Loucy (cell line): ENCODE measurements at regions not wholly inside any gene's neighbourhood (a gene's known extent, or its start where the extent isn't known, plus 50 kb on each side); places are given as distances from the start of the nearest gene placed in this dataset.

Experiments
- H2AFZ ChIP-seq: fragments of 200-600 bp; sonication (generic); 2 replicates; pipeline ENCODE4 v1.6.0; 2016; ENCODE audit warnings: antibody characterized with exemption, mild to moderate bottlenecking, low read length, moderate library complexity
- H3F3A ChIP-seq: fragments of 200-600 bp; 2 replicates; pipeline ENCODE4 v1.6.0; 2016; ENCODE audit warnings: antibody characterized with exemption, low read depth, mild to moderate bottlenecking
- H3K27me3 ChIP-seq: fragments of 200-600 bp; sonication (generic); 2 replicates; pipeline ENCODE4 v1.6.1; 2014; ENCODE audit warnings: low read length, mild to moderate bottlenecking; ENCODE audit not compliant: insufficient read depth, poor library complexity, severe bottlenecking
- H3K36me3 ChIP-seq: fragments of 200-600 bp; sonication (generic); 2 replicates; pipeline ENCODE4 v1.6.1; 2016; ENCODE audit warnings: low read length; ENCODE audit not compliant: insufficient read depth
- H3K4me1 ChIP-seq: fragments of 200-600 bp; sonication (generic); 2 replicates; pipeline ENCODE4 v1.5.1; 2014; ENCODE audit warnings: low read length, mild to moderate bottlenecking; ENCODE audit not compliant: insufficient read depth, poor library complexity, severe bottlenecking
- H3K4me2 ChIP-seq: fragments of 200-600 bp; sonication (generic); 2 replicates; pipeline ENCODE4 v1.6.0; 2014; ENCODE audit warnings: antibody characterized with exemption, low read length, low read depth, mild to moderate bottlenecking; ENCODE audit not compliant: poor library complexity, severe bottlenecking
- H3K4me3 ChIP-seq: fragments of 200-600 bp; sonication (generic); 2 replicates; pipeline ENCODE4 v1.5.1; 2014; ENCODE audit warnings: low read length, mild to moderate bottlenecking, mixed read lengths; ENCODE audit not compliant: poor library complexity, severe bottlenecking
- H3K79me2 ChIP-seq: fragments of 200-600 bp; sonication (generic); 2 replicates; pipeline ENCODE4 v1.6.1; 2014; ENCODE audit warnings: low read length; ENCODE audit not compliant: insufficient read depth
- H3K9ac ChIP-seq: fragments of 200-600 bp; sonication (generic); 2 replicates; pipeline ENCODE4 v1.6.0; 2014; ENCODE audit warnings: mild to moderate bottlenecking, low read depth, low read length, moderate library complexity; ENCODE audit not compliant: poor library complexity, severe bottlenecking
- H3K9me2 ChIP-seq: fragments of 200-600 bp; sonication (generic); replicated peaks from 2 replicates; pipeline ENCODE4 v1.6.1; 2016; ENCODE audit warnings: low read depth, low read length, mixed read lengths
- H3K9me3 ChIP-seq: fragments of 200-600 bp; sonication (generic); 2 replicates; pipeline ENCODE4 v1.6.1; 2014; ENCODE audit warnings: mild to moderate bottlenecking, antibody characterized with exemption, low read length, low read depth; ENCODE audit not compliant: insufficient read depth
- H4K20me1 ChIP-seq: fragments of 200-600 bp; sonication (generic); 2 replicates; pipeline ENCODE4 v1.6.0; 2014; ENCODE audit warnings: antibody characterized with exemption, low read length, mild to moderate bottlenecking; ENCODE audit not compliant: insufficient read depth, poor library complexity, severe bottlenecking
- EZH2phosphoT487 ChIP-seq: fragments of 200-600 bp; IDR thresholded peaks from 2 replicates; pipeline ENCODE4 v1.6.1; 2018; ENCODE audit warnings: antibody characterized with exemption, mild to moderate bottlenecking, moderate library complexity, borderline replicate concordance
- TF ChIP-seq, protein P1 (sequence below): fragments of 200-600 bp; sonication (generic); conservative IDR thresholded peaks from 2 replicates; pipeline ENCODE4 v1.5.1; 2014; ENCODE audit warnings: mild to moderate bottlenecking, antibody characterized with exemption, low read length

DNA sequence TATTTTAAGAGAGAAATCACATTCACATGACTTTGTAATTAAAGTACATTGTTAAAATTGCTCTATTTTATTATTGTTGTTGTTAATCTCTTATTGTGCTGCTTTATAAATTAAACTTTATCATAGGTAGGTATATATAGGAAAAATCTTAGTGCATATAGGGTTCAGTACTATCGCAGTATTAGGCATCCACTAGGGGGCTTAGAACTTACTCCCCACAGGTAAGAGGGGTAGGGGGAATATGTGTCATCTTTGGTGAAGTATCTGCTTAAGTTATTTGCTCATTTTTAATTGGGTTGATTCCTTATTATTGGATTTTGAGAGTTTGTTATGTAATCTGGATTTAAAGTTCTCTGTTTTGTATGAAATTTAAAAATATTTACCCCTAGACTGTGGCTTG lies 385.2 kb downstream of the DUSP10 start:
- no peaks in the 10 kb centered on the region for H3K79me2 ChIP-seq
- no peaks in the 10 kb centered on the region for H3K4me1 ChIP-seq
- no peaks in the 10 kb centered on the region for H3K36me3 ChIP-seq
- no peak overlapping the region for H3K4me3 ChIP-seq
- TF ChIP-seq EZH2phosphoT487 = no peak
- TF ChIP-seq, protein P1, sequence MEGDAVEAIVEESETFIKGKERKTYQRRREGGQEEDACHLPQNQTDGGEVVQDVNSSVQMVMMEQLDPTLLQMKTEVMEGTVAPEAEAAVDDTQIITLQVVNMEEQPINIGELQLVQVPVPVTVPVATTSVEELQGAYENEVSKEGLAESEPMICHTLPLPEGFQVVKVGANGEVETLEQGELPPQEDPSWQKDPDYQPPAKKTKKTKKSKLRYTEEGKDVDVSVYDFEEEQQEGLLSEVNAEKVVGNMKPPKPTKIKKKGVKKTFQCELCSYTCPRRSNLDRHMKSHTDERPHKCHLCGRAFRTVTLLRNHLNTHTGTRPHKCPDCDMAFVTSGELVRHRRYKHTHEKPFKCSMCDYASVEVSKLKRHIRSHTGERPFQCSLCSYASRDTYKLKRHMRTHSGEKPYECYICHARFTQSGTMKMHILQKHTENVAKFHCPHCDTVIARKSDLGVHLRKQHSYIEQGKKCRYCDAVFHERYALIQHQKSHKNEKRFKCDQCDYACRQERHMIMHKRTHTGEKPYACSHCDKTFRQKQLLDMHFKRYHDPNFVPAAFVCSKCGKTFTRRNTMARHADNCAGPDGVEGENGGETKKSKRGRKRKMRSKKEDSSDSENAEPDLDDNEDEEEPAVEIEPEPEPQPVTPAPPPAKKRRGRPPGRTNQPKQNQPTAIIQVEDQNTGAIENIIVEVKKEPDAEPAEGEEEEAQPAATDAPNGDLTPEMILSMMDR = peak; percentile 57
- H3K9me3 ChIP-seq = no peaks in the 10 kb centered on the region
- H3K27me3 ChIP-seq = no peaks in the 10 kb centered on the region
- no peak overlapping the region for H3K9ac ChIP-seq
- H3K9me2 ChIP-seq = no peaks in the 10 kb centered on the region
- H4K20me1 ChIP-seq = no peaks in the 10 kb centered on the region
- H3K4me2 ChIP-seq = no peak overlapping the region
- no peaks in the 10 kb centered on the region for H3F3A ChIP-seq
- no peak overlapping the region for H2AFZ ChIP-seq

GRCh38 chr1:221363039-221363438 lies 378.9 kb downstream of the DUSP10 start:
- Histone ChIP-seq H3K9ac (no peak overlapping the region), H3K4me3 (no peak overlapping the region), H3K27me3 (no peaks in the 10 kb centered on the region), H3K9me2 (no peaks in the 10 kb centered on the region), H3K4me1 (no peaks in the 10 kb centered on the region), H3F3A (no peaks in the 10 kb centered on the region), H2AFZ (no peak overlapping the region), H3K4me2 (no peak overlapping the region), H3K79me2 (no peaks in the 10 kb centered on the region), H3K9me3 (no peaks in the 10 kb centered on the region), H3K36me3 (no peaks in the 10 kb centered on the region), H4K20me1 (no peaks in the 10 kb centered on the region)
- TF ChIP-seq EZH2phosphoT487 = no peak
- TF ChIP-seq, protein P1 = no peak

- Histone ChIP-seq H3K4me1 (no peaks in the 10 kb centered on the region), H3K79me2 (no peaks in the 10 kb centered on the region), H3K9ac (no peak overlapping the region), H3K36me3 (no peaks in the 10 kb centered on the region), H3F3A (no peaks in the 10 kb centered on the region), H3K9me2 (no peaks in the 10 kb centered on the region), H3K4me2 (no peak overlapping the region), H4K20me1 (no peaks in the 10 kb centered on the region), H3K4me3 (no peak overlapping the region), H3K27me3 (no peaks in the 10 kb centered on the region), H3K9me3 (no peaks in the 10 kb centered on the region), H2AFZ (no peak overlapping the region)
- TF ChIP-seq EZH2phosphoT487 = no peak
- TF ChIP-seq, protein P1 = no peak
Observed at GRCh38 chr1:221366495-221367110, 375.3 kb downstream of the DUSP10 start.
